T-helper 1 cell treated with Interleukin-12 subunit alpha and Interleukin-12 subunit beta and Interleukin-4 antibody, amounts not matched to agents 30 ng/mL and 1 ng/mL, for 36 hours (primary cell): ENCODE measurements at regions not wholly inside any gene's neighbourhood (a gene's known extent, or its start where the extent isn't known, plus 50 kb on each side); places are given as distances from the start of the nearest gene placed in this dataset.
"Not testable (repeated sequence)": the region's sequence is repeated elsewhere in the genome, so short reads cannot be mapped to it uniquely, and the experiment has no call there.

Experiments used
- intact Hi-C: fragments of 100-400 bp; cut with micrococcal nuclease; formaldehyde crosslinking; loops from one replicate; pipeline ENCODE4 v1.15.1; 2024

DNA sequence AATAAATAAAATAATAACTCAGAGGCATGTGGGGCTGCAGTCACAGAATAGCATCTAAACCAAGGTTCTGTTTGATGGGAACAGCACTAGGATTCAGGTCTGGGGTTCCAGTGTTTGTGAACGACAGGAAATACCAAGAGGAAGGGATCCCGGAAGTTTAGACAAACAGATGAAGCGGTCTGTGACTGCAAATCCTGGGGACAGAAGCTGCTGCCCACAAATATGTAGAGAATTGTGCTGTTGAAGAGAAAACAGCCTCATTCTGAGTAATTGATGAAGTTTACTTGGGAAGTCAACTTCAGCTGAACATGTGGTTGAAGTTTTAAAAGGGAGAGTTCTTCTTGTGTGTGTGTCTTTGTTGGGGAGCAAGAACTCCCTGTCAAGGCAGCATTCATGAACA, 98.4 kb upstream of the TBX5 start:
- intact Hi-C loops, result no loop called here

DNA sequence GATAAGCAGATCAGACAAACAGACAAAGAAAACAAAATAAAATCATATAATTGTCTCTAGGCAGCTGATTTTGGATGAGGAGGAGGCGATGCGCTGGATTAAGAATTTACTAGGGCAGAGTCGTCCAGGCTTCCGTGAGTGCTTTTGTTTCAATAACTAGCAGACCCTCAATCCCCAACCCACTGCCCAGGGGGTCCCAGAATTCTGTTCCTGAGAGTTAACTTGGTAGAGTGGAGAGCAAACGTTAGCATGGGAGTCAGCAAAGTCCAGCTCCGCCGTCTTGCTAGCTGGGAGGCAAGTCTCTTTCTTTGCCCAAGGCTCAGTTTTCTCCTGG, 95.5 kb upstream of the TBX5 start:
- intact Hi-C loops, result no loop called here

DNA sequence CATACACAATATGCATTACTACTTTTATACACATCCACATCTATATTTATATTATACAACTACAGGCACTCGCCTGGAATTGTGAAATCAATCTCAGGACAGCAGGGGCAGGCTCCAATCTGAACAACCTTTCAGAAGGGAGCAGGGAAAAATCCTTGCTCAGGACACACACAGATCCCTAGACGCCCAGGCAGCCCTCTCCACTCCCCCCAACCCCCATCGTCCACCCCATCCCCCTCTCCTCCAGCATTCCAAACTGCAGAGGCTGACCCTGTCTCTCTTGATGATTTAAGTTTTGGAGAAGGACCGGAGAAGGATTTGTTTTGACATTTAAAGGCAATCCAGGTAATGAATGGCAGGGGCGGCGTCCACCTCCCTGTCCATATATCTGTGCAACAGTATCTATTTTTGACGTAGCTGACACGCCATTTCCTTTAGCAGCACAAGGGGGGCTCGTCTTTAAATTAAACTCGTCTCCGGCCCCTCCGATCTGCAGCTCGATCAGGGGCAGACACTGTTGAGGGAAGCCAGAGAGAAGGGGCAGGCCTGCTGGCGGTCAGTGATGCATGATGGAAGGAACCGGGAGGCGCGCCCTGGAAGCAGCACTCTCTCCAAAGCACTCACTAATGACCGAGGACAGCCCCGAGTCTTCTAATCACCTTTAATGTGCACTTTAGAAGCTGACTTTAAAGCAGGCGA, 95.0 kb upstream of the TBX5 start:
- intact Hi-C loops, result no loop called here

DNA sequence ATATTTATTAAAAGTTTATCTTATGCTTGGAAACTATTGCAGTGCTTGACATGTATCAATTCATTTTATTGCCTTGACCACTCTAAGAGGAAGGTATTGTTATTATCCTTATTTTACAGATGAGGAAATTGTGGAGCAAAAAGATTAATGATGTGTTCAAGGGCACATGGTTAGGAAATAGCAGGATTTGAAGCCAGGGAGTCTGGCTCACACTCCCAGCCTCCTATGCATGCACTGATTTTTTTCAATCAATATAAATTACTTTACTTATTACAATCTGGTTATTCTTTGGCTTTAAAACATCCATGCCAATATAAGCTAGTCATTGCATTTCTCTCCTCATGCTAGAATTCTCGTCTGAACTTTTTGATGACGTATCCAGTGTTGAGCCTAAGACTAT, 94.2 kb upstream of the TBX5 start:
- intact Hi-C loops, result no loop called here

DNA sequence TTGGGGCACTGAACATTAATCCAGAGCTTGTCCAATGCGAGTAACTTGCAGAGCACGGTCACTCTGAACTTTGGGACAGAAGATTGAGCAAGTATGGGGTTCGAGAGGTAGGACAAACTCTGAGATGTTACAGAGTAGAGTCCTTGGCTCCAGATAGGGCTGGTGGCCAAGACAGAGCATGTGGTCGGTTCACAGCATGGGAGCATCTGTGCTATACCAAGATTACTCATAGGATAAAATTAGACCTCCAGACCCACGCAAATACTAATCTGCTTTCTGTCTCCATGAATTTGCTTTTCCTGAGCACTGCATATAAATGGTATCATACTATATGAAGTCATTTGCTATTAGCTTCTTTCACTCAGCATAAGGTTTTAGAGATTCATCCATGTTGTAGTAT, 93.4 kb upstream of the TBX5 start:
- intact Hi-C loops, result no loop called here

DNA sequence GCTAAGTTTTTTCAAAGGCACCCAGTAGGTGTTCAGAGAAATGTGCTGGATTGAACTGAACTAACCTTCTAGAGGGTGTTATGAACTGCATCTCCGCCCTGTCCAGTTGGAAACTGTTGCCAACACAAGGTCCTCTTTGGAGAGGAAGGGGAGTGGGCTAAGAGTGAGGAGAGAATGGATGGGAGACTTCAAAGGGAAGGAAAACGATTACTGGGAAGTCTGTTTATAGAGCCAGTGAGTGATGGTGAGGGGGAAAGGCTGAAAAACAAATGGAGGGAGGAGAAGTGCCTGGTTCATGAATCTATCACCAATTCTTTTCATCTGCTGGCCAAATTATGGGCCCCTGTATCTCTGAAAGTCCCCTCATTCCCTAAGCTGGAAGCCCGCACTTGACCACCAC, 86.0 kb upstream of the TBX5 start:
- intact Hi-C loops, result no loop called here

DNA sequence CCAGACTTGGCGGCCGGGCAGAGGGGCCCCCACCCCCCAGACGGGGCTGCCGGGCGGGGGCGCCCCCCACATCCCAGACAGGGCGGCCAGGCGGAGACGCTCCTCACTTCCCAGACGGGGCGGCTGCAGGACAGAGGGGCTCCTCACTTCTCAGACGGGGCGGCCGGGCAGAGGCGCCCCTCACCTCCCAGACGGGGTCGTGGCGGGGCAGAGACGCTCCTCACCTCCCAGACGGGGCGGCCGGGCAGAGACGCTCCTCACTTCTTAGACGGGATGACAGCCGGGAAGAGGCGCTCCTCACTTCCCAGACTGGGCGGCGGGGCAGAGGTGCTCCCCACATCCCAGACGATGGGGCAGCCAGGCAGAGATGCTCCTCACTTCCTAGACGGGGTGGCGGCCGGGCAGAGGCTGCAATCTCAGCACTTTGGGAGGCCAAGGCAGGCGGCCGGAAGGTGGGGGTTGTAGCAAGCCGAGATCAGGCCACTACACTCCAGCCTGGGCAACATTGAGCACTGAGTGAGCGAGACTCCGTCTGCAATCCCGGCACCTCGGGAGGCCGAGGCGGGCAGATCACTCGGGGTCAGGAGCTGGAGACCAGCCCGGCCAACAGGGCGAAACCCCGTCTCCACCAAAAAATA, 79.0 kb upstream of the TBX5 start:
- intact Hi-C loops, result not testable (repeated sequence)

DNA sequence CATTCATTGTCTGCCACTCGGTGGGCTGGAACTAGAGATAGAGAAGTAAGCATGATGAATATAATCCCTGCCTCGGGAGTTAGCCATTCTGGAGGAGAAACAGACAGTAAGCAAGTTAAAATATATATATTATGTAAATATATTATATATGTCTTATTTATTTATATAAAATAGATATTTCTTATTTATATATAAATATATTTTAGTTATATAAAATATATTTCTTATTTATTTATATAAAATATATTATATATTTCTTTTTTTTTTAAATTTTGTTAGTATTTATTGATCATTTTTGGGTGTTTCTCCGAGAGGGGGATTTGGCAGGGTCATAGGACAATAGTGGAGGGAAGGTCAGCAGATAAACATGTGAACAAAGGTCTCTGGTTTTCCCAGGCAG, 78.1 kb upstream of the TBX5 start:
- intact Hi-C loops, result no loop called here

DNA sequence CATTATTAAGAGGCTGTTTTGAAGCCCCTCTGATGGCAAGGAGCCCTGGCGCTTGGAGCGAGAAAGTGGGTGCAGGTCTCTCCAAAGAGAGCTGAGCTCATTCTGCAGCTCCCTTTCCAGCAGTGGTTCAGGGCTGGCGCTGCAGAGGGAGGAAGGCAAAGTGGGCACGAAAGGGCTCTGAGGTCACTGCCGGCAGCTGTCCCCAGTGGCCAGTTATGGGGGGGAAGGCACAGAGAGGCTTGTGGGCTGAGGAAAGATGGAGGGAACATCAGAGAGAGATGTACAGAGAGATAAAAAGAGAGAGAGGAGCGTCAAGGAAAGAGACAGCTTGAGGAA, 75.2 kb upstream of the TBX5 start:
- intact Hi-C loops, result no loop called here

DNA sequence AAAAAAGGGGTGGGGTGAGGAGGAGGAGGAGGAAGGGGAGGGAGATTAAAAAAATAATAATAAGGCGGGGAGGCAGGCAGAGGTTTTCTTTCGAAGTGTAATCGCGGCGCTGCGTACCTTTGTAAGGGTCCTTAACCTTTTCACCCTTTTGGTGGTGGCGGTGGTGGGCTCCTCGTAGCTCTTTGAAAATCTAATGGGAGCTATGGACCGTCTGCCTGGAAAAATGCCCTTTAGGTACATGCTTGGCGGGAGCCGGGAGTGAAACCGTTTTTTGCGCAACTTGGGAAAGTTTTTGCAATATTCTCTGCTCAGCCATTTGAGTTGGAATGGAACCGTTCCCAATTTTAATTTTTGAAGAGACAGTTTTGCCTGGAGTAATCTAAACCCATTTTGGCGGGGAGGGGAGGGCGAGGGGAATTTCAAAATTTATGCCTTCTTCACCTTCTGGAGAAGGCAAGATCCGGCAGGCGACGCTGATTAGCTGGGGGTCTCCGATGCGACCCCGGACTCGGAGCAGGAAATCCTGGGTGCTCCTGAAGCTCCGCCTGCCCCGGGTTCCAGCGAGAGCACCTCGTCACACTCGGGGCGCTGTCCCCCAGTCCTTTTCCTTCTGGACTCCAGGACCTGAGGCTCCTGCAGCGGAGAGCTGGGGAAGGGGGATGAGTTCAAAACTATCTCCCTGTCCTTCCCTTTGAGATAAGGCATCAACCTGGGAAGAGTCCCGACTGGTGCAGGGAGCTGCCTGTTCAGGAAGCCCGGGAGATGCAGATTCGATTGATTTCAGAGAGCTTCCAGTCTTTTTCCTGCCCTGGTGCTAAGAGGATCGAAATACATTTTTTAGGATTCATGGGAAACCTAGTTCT, 74.6 kb upstream of the TBX5 start:
- intact Hi-C loops, result no loop called here

DNA sequence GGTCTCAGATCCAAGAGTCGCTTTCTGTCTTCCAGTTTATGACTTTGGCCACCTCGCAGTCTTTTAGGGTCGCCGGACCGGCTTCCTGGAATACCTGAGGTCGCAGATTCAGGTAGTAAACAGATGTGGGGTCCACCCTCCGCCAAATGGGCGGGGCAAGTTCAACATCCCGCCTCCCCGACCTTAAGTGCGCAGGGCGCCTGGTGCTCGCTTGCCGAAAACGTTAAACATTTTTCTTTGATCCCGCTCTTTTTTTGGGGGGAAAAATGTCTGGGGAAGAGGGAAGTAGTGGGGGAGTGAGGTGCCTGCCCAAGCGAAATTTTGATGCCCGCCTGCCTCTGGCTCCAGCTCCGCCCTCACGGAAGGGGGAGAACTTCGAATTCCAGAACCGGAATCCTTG, 73.9 kb upstream of the TBX5 start:
- intact Hi-C loops, result no loop called here

DNA sequence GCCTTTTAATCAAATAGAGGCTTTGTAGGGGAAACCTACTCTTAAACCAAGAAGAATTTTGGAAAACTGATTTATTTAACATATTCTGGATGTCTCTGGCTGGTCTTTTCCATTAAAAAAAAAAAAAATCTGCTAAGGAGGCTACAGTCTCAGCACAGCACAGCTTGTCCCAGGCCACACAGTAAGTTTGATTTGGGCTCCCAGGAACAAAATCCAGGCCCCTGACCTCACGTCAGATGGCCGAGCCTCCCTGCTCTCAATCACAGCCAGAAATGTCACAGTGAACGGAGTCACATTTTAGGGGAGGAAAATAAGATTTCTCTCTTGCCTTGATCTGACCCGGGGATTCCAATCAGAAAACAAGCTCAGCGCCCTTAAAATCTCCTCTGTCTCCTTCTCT, 72.9 kb upstream of the TBX5 start:
- intact Hi-C loops, result no loop called here

DNA sequence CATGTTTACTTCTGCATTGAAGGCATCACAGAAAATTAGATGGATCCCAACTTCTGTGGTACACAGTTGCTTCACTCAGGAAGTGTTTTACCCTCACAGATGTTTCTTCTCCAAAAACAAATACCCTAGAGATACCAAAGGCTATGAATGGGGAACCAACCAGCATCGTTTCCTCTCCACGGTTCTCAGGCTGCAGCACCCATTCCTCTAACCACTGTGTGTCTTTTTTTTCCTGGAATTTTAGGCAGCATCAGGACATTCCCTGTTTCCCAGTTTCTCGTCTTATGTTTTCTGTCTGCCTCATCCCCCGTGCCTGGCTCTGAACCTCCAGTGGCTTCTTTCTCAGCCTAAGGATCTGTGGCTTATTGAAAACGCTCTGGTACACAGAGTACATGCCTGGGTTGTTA, 72.0 kb upstream of the TBX5 start:
- intact Hi-C loops, result no loop called here

DNA sequence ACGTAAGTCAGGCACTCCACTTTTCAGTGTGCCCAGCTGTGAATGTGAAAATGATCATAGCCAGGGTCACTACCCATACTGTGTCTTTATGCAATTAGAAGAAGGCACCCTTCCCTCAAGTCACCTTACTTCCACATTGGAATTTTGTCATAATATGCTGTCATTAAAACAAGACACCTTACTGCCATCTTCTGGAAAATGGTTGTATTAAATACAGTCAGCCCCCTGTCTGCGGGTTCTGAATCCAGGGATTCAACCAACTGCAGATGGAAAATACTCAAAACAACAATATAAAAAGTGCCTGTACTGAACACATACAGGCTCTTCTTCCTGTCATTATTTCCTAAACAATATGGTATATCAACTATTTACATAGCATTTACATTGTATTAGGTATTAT, 70.2 kb upstream of the TBX5 start:
- intact Hi-C loops, result no loop called here

DNA sequence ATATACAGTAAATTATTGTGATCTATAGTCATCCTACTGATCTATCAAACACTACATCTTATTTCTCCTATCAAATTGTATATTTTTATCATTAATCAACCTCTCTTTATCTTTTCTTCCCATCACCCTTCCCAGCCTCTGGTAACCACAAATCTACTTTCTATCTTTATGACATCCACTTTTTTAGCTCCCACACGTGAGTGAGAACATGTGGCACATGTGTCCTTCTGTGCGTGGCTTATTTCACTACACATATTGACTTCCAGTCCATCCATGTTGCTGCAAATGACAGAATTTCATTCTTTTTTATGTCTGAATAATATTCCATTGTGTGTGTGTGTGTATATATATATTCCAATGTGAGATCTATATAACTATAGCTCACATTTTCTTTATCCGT, 67.8 kb upstream of the TBX5 start:
- intact Hi-C loops, result no loop called here

DNA sequence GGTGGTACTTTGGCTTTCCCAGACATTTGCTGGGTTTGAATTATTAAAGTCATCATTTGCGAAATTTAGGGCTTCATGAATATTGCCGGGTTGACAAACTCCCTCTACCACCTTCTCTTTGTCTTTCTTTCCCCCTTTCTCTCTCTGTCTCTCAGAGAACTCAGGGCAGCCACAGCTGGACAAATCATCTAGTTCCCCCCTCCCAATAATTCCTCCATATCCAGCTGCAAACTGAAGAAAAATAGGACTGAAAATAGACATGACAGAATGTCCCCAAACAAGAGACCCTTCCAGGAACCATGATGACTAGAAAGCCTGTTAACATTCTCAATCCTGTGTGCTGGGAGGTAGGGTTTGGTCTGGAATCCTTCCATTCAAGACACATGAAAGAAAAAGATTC, 67.1 kb upstream of the TBX5 start:
- intact Hi-C loops, result no loop called here

DNA sequence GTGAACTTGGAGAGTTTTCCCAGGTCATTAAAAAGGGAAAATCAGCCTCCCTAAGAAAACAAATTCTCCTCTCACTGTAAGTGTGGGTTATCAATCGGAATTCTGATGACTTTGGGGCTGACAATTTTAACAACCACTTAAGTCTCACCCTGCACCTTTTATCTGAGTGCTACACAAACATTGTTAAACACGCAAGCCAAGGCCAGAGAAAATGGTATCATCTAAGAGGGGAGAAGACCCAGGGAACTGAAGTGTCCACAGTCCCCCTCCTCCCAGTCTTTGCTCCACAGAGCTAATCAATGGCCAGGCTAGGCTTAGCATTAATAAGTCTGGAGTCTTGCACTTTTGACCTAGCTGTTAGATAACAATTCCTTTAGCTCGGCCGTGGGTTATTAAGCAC, 51.7 kb upstream of the TBX5 start:
- intact Hi-C loops, result no loop called here
